ENCODE measurements at regions not wholly inside any gene's neighbourhood (a gene's known extent, or its start where the extent isn't known, plus 50 kb on each side); places are given as distances from the start of the nearest gene placed in this dataset.

DNA sequence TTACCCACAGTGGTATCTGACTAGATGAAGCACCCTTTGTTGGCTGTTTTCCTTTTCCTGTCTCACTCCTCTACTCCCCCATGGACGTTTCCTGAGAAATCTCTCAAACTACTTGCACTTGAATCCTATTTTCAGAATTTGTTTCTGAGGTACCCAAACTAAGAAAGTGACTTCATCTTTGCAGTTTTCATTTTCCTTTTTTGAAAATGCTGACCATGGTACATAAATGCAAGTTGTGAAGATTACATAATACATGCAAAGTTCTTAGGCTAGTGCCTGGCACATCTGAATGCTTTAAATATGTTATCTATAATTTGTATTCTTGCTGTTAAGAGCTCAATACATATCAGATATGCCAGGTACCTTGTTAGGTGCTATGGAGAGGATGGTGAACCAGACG lies 644.7 kb upstream of the TENM4 start:
- no peak overlapping the region for H3K4me2 ChIP-seq
- Mint-ChIP-seq H3K27me3 (ENCODE audit: insufficient read depth, low read depth) (peaks cover 2% of the 10 kb centered on the region), H3K4me1 (peaks cover 2% of the 10 kb centered on the region), H3K36me3 (no peaks in the 10 kb centered on the region), H3K27ac (no peak overlapping the region), H3K9me3 (no peaks in the 10 kb centered on the region), H3K4me3 (no peak overlapping the region)
- no peak overlapping the region for H3K4me3 ChIP-seq
- H3K27ac ChIP-seq, result no peak overlapping the region
- no peak overlapping the region for H2AFZ ChIP-seq (replicated peaks)
- H3K36me3 ChIP-seq, result no peaks in the 10 kb centered on the region
- TF ChIP-seq, protein P1, sequence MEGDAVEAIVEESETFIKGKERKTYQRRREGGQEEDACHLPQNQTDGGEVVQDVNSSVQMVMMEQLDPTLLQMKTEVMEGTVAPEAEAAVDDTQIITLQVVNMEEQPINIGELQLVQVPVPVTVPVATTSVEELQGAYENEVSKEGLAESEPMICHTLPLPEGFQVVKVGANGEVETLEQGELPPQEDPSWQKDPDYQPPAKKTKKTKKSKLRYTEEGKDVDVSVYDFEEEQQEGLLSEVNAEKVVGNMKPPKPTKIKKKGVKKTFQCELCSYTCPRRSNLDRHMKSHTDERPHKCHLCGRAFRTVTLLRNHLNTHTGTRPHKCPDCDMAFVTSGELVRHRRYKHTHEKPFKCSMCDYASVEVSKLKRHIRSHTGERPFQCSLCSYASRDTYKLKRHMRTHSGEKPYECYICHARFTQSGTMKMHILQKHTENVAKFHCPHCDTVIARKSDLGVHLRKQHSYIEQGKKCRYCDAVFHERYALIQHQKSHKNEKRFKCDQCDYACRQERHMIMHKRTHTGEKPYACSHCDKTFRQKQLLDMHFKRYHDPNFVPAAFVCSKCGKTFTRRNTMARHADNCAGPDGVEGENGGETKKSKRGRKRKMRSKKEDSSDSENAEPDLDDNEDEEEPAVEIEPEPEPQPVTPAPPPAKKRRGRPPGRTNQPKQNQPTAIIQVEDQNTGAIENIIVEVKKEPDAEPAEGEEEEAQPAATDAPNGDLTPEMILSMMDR (IDR thresholded peaks at IDR 0.05), result no peak
- TF ChIP-seq EZH2 (IDR thresholded peaks at IDR 0.05), result no peak
- no peak for TF ChIP-seq EZH2phosphoT487 (IDR thresholded peaks at IDR 0.05)
- H3F3A ChIP-seq (ENCODE audit: low read depth), result no peaks in the 10 kb centered on the region
- H4K20me1 ChIP-seq (ENCODE audit: low read depth), result no peaks in the 10 kb centered on the region
- no peaks in the 10 kb centered on the region for H3K27me3 ChIP-seq
- H3K9ac ChIP-seq, result no peak overlapping the region
- no peaks in the 10 kb centered on the region for H3K79me2 ChIP-seq (ENCODE audit: low read depth)
- no peaks in the 10 kb centered on the region for H3K9me3 ChIP-seq (ENCODE audit: low read depth)
- DNase-seq (ENCODE audit: low spot score), result no peak
- no peaks in the 10 kb centered on the region for H3K4me1 ChIP-seq

DNA sequence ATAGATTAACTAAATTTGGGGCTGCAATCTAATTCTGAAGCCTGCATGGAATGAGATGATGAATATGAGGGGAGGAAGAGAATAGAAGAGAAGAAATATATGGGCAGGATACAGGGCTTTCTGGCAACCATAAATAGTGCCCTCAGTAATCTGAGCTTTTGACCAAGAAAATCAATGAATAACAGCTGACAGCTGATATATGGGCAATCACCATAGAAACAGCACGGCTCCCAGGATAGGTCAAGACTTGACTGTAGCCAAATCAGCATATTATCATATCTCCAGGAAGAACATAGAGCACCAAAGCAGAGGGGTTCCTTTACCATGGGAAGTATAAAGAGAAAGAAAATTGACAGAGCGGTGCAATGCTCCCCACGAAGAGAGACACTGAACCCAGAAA lies 643.8 kb upstream of the TENM4 start:
- H3F3A ChIP-seq (ENCODE audit: low read depth), result no peaks in the 10 kb centered on the region
- H3K9ac ChIP-seq, result no peak overlapping the region
- H3K4me3 Mint-ChIP-seq, result no peak overlapping the region
- H3K36me3 ChIP-seq, result no peaks in the 10 kb centered on the region
- H3K4me3 ChIP-seq, result no peak overlapping the region
- H3K4me1 ChIP-seq, result no peaks in the 10 kb centered on the region
- H3K9me3 Mint-ChIP-seq, result no peaks in the 10 kb centered on the region
- H3K9me3 ChIP-seq (ENCODE audit: low read depth), result no peaks in the 10 kb centered on the region
- no peak overlapping the region for H3K27ac Mint-ChIP-seq
- H3K79me2 ChIP-seq (ENCODE audit: low read depth), result no peaks in the 10 kb centered on the region
- no peak overlapping the region for H3K4me2 ChIP-seq
- no peak overlapping the region for H3K27ac ChIP-seq
- H3K27me3 Mint-ChIP-seq (ENCODE audit: insufficient read depth, low read depth), result peaks cover 2% of the 10 kb centered on the region
- H4K20me1 ChIP-seq (ENCODE audit: low read depth), result no peaks in the 10 kb centered on the region
- TF ChIP-seq EZH2phosphoT487 (IDR thresholded peaks at IDR 0.05), result no peak
- TF ChIP-seq, protein P1 (IDR thresholded peaks at IDR 0.05), result no peak
- peaks cover 2% of the 10 kb centered on the region for H3K4me1 Mint-ChIP-seq
- no peak for DNase-seq (ENCODE audit: low spot score)
- H3K27me3 ChIP-seq, result no peaks in the 10 kb centered on the region
- H2AFZ ChIP-seq (replicated peaks), result no peak overlapping the region
- no peaks in the 10 kb centered on the region for H3K36me3 Mint-ChIP-seq

DNA sequence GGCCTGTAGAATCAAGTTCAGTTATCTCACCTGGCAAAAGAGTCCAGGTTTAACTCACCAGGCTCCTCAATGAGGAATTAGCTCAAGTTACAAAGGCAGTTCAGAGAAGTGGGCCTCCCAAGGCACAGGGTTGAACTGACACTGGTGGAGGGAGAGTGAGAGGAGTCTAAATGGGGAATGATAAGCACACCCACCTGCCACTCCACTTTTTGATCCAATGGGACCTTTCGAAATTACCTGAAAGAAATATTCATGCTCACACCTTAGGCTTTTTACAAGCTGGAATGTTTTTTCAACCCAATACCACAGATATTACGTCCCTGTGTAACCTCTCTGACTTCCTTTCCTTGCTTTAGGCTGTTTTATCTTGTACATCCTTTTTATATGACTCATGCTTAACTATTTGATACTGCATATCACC lies 642.7 kb upstream of the TENM4 start:
- TF ChIP-seq EZH2 (IDR thresholded peaks at IDR 0.05), result no peak
- TF ChIP-seq EZH2phosphoT487 (IDR thresholded peaks at IDR 0.05), result no peak
- TF ChIP-seq, protein P1 (IDR thresholded peaks at IDR 0.05), result no peak
- Mint-ChIP-seq H3K36me3 (no peaks in the 10 kb centered on the region), H3K9me3 (no peaks in the 10 kb centered on the region), H3K27ac (no peak overlapping the region), H3K4me3 (no peak overlapping the region), H3K27me3 (ENCODE audit: insufficient read depth, low read depth) (peaks cover 2% of the 10 kb centered on the region), H3K4me1 (peaks cover 2% of the 10 kb centered on the region)
- Histone ChIP-seq H2AFZ (replicated peaks) (no peak overlapping the region), H3K4me3 (no peak overlapping the region), H3K27ac (no peak overlapping the region), H3K9ac (no peak overlapping the region), H3K4me1 (no peaks in the 10 kb centered on the region), H3F3A (ENCODE audit: low read depth) (no peaks in the 10 kb centered on the region), H3K4me2 (no peak overlapping the region), H3K9me3 (ENCODE audit: low read depth) (no peaks in the 10 kb centered on the region), H3K79me2 (ENCODE audit: low read depth) (no peaks in the 10 kb centered on the region), H3K27me3 (no peaks in the 10 kb centered on the region), H4K20me1 (ENCODE audit: low read depth) (no peaks in the 10 kb centered on the region), H3K36me3 (no peaks in the 10 kb centered on the region)
- DNase-seq (ENCODE audit: low spot score), result no peak

DNA sequence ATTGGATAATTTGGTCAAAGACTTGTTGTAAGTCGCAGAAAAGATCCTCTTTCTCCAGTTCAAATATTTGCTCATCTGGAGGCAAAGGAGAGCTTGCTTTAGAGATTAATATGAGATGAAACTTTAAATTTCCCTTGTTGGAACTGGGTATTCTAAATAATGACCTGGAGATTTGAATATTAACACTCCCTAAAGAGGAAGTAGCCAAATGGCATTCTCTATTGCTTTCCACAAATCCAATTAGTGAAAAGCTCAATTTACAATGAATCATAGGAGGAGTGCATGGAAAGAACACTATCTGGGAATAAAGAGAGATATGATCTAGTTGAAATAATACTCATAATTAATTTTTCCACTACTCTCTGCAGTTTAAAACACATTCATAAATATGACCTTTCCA lies 641.6 kb upstream of the TENM4 start:
- Histone ChIP-seq H3F3A (ENCODE audit: low read depth) (no peaks in the 10 kb centered on the region), H3K4me3 (no peak overlapping the region), H3K9ac (no peak overlapping the region), H3K4me2 (no peak overlapping the region), H3K36me3 (no peaks in the 10 kb centered on the region), H3K79me2 (ENCODE audit: low read depth) (no peaks in the 10 kb centered on the region), H3K27me3 (no peaks in the 10 kb centered on the region), H2AFZ (replicated peaks) (no peak overlapping the region), H3K27ac (no peak overlapping the region), H4K20me1 (ENCODE audit: low read depth) (no peaks in the 10 kb centered on the region), H3K9me3 (ENCODE audit: low read depth) (no peaks in the 10 kb centered on the region), H3K4me1 (no peaks in the 10 kb centered on the region)
- Mint-ChIP-seq H3K4me1 (peaks cover 2% of the 10 kb centered on the region), H3K9me3 (no peaks in the 10 kb centered on the region), H3K36me3 (no peaks in the 10 kb centered on the region), H3K27ac (no peak overlapping the region), H3K27me3 (ENCODE audit: insufficient read depth, low read depth) (peaks cover 2% of the 10 kb centered on the region), H3K4me3 (no peak overlapping the region)
- DNase-seq (ENCODE audit: low spot score), result no peak
- TF ChIP-seq, protein P1 (IDR thresholded peaks at IDR 0.05), result no peak
- no peak for TF ChIP-seq EZH2 (IDR thresholded peaks at IDR 0.05)
- TF ChIP-seq EZH2phosphoT487 (IDR thresholded peaks at IDR 0.05), result no peak

All from neural progenitor cell (in vitro differentiated cells).